Astrocyte (in vitro differentiated cells and primary cell): ENCODE measurements at regions not wholly inside any gene's neighbourhood (a gene's known extent, or its start where the extent isn't known, plus 50 kb on each side); places are given as distances from the start of the nearest gene placed in this dataset.

Source experiments
- DNase-seq: peaks from one replicate; pipeline ENCODE4 v3.0.0-alpha.2; 2010; ENCODE audit warnings: low read depth
- FAIRE-seq: peaks from 2 replicates; lab custom pipeline; 2011; peaks lifted over from hg19 to GRCh38; lab: Jason Lieb, UNC
- H2AFZ ChIP-seq: 2 replicates; pipeline ENCODE4 v1.6.0; 2012; ENCODE audit warnings: low read depth, low read length, inconsistent platforms
- H3K27ac ChIP-seq: 2 replicates; pipeline ENCODE4 v1.5.1; 2011; ENCODE audit warnings: low read depth, low read length, inconsistent platforms
- H3K27me3 ChIP-seq: 2 replicates; pipeline ENCODE4 v1.6.0; 2011; ENCODE audit warnings: low read length, inconsistent platforms; ENCODE audit not compliant: insufficient read depth
- H3K36me3 ChIP-seq: 2 replicates; pipeline ENCODE4 v1.5.1; 2011; ENCODE audit warnings: low read length, inconsistent platforms; ENCODE audit not compliant: insufficient read depth
- H3K4me1 ChIP-seq: 2 replicates; pipeline ENCODE4 v1.5.1; 2011; ENCODE audit warnings: low read length, inconsistent platforms; ENCODE audit not compliant: insufficient read depth
- H3K4me2 ChIP-seq: 2 replicates; pipeline ENCODE4 v1.6.0; 2012; ENCODE audit warnings: low read length, inconsistent platforms
- H3K4me3 ChIP-seq: 2 replicates; pipeline ENCODE4 v1.5.1; 2011; ENCODE audit warnings: low read depth, mild to moderate bottlenecking, low read length, inconsistent platforms; ENCODE audit not compliant: insufficient read depth
- H3K79me2 ChIP-seq: 2 replicates; pipeline ENCODE4 v1.6.0; 2012; ENCODE audit warnings: mild to moderate bottlenecking, low read length, inconsistent platforms; ENCODE audit not compliant: insufficient read depth
- H3K9ac ChIP-seq: 2 replicates; pipeline ENCODE4 v1.6.0; 2012; ENCODE audit warnings: mild to moderate bottlenecking, low read length, inconsistent platforms
- H3K9me3 ChIP-seq: 2 replicates; pipeline ENCODE4 v1.5.1; 2012; ENCODE audit warnings: low read depth, mild to moderate bottlenecking, low read length, inconsistent platforms; ENCODE audit not compliant: insufficient read depth
- H4K20me1 ChIP-seq: 2 replicates; pipeline ENCODE4 v1.6.0; 2012; ENCODE audit warnings: low read length, inconsistent platforms; ENCODE audit not compliant: insufficient read depth
- H3K27ac Mint-ChIP-seq: one replicate; pipeline ENCODE4 v1.8.0; 2021; ENCODE audit warnings: mild to moderate bottlenecking, mixed read lengths; ENCODE audit not compliant: unreplicated experiment
- H3K27me3 Mint-ChIP-seq: one replicate; pipeline ENCODE4 v1.8.0; 2021; ENCODE audit warnings: low read depth, mixed read lengths; ENCODE audit not compliant: unreplicated experiment
- H3K36me3 Mint-ChIP-seq: one replicate; pipeline ENCODE4 v1.8.0; 2021; ENCODE audit warnings: low read depth, mixed read lengths; ENCODE audit not compliant: unreplicated experiment
- H3K4me1 Mint-ChIP-seq: one replicate; pipeline ENCODE4 v1.8.0; 2021; ENCODE audit warnings: low read depth, mixed read lengths; ENCODE audit not compliant: unreplicated experiment
- H3K4me3 Mint-ChIP-seq: one replicate; pipeline ENCODE4 v1.8.0; 2021; ENCODE audit warnings: mild to moderate bottlenecking, moderate library complexity, mixed read lengths; ENCODE audit not compliant: unreplicated experiment
- H3K9me3 Mint-ChIP-seq: one replicate; pipeline ENCODE4 v1.8.0; 2021; ENCODE audit warnings: mild to moderate bottlenecking, mixed read lengths; ENCODE audit not compliant: unreplicated experiment
- CTCF ChIP-seq: IDR thresholded peaks from 2 replicates; pipeline ENCODE4 v1.5.1; 2011; ENCODE audit warnings: low read depth, mild to moderate bottlenecking, inconsistent platforms, low read length, moderate library complexity; ENCODE audit not compliant: insufficient read depth
- EZH2 ChIP-seq: IDR thresholded peaks from 2 replicates; pipeline ENCODE4 v1.6.1; 2012; ENCODE audit warnings: mild to moderate bottlenecking, low read length, inconsistent platforms; ENCODE audit not compliant: insufficient read depth

- H3K36me3 ChIP-seq = peaks cover 5% of the 10 kb centered on the region
- H3K4me3 ChIP-seq = peak overlapping the region; percentile 37
- H3K9ac ChIP-seq = peak overlapping the region; percentile 78
- H3K27me3 ChIP-seq = no peaks in the 10 kb centered on the region
- Mint-ChIP-seq H3K9me3 (no peaks in the 10 kb centered on the region), H3K36me3 (peaks cover 24% of the 10 kb centered on the region), H3K27ac (peak overlapping the region; percentile 65), H3K4me1 (peaks cover 30% of the 10 kb centered on the region), H3K4me3 (no peak overlapping the region), H3K27me3 (no peaks in the 10 kb centered on the region)
- peak; percentile 98 for DNase-seq
- H3K27ac ChIP-seq = peak overlapping the region; percentile 88
- peaks cover 39% of the 10 kb centered on the region for H3K4me1 ChIP-seq
- H3K4me2 ChIP-seq = peak overlapping the region; percentile 76
- TF ChIP-seq CTCF = no peak
- no peak for TF ChIP-seq EZH2
- peaks cover 36% of the 10 kb centered on the region for H4K20me1 ChIP-seq
- H2AFZ ChIP-seq = no peak overlapping the region
- H3K9me3 ChIP-seq = no peaks in the 10 kb centered on the region
- peaks cover 27% of the 10 kb centered on the region for H3K79me2 ChIP-seq
- peak; percentile 99 for FAIRE-seq
These were observed 125.8 kb downstream of the NCOR2 start for GRCh38 chr12:124441443-124442194.

DNA sequence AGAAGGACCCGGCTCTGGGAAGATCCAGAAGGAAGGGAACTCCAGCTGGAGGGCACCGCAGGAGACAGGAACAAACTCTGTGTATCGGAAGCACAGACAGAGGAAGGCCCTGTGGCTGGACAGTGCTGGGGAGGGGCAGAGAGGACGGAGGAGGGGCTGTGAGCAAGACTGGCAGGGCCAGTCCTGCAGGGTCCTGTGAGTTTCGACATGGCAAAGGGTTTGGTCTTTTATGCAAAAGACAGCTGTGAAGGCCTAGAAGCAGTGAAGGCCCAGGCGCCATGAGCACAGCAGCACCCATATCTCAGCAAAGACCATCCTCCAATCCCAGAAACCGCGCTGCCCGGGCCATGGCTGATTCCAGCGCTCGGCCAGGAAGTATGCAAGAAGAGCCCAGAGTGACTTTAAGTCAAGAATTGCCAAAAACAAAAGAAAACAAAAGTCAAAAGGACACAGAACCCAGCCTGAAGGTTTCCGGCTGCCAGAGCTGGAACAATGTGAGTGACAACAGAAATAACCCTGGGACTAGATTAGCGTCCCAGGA, 126.5 kb downstream of the NCOR2 start:
- TF ChIP-seq CTCF (no peak), EZH2 (no peak)
- Mint-ChIP-seq H3K4me1 (peaks cover 29% of the 10 kb centered on the region), H3K27ac (peak overlapping the region; percentile 71), H3K27me3 (no peaks in the 10 kb centered on the region), H3K36me3 (peaks cover 25% of the 10 kb centered on the region), H3K4me3 (peak overlapping the region; percentile 28), H3K9me3 (no peaks in the 10 kb centered on the region)
- Histone ChIP-seq H3K4me2 (peak overlapping the region; percentile 76), H3K4me3 (peak overlapping the region; percentile 37), H2AFZ (no peak overlapping the region), H3K36me3 (peaks cover 5% of the 10 kb centered on the region), H4K20me1 (peaks cover 36% of the 10 kb centered on the region), H3K4me1 (peaks cover 39% of the 10 kb centered on the region), H3K9me3 (no peaks in the 10 kb centered on the region), H3K27me3 (no peaks in the 10 kb centered on the region), H3K79me2 (peaks cover 22% of the 10 kb centered on the region), H3K9ac (peak overlapping the region; percentile 78), H3K27ac (peak overlapping the region; percentile 88)
- no peak for FAIRE-seq
- DNase-seq = no peak
